GM21515 (cell line): ENCODE measurements at regions not wholly inside any gene's neighbourhood (a gene's known extent, or its start where the extent isn't known, plus 50 kb on each side); places are given as distances from the start of the nearest gene placed in this dataset.
"Not testable (repeated sequence)": the region's sequence is repeated elsewhere in the genome, so short reads cannot be mapped to it uniquely, and the experiment has no call there.

ENCODE experiments used
- ATAC-seq: cut with Tn5 transposase; IDR thresholded peaks from one replicate; pipeline ENCODE4 v1.9.1; 2021; ENCODE audit not compliant: unreplicated experiment

GRCh38 chr2:434625-435024, 146.7 kb upstream of the ALKAL2 start:
- ATAC-seq: no peak

GRCh38 chr2:433216-433615, 145.3 kb upstream of the ALKAL2 start:
- no peak for ATAC-seq

- ATAC-seq: no peak
Observed at GRCh38 chr2:430291-431040, 142.6 kb upstream of the ALKAL2 start.

GRCh38 chr2:429575-430254, 141.8 kb upstream of the ALKAL2 start:
- ATAC-seq: no peak

GRCh38 chr2:429142-429541, 141.3 kb upstream of the ALKAL2 start:
- ATAC-seq: no peak

- no peak for ATAC-seq
Observed at GRCh38 chr2:428591-428990, 140.7 kb upstream of the ALKAL2 start.

GRCh38 chr2:426696-427095, 138.8 kb upstream of the ALKAL2 start:
- not testable (repeated sequence) for ATAC-seq

GRCh38 chr2:425947-426346, 138.1 kb upstream of the ALKAL2 start:
- no peak for ATAC-seq

GRCh38 chr2:425243-425642, 137.4 kb upstream of the ALKAL2 start:
- no peak for ATAC-seq

- ATAC-seq: no peak
Observed at GRCh38 chr2:424306-425171, 136.6 kb upstream of the ALKAL2 start.

- no peak for ATAC-seq
Observed at GRCh38 chr2:423479-423878, 135.6 kb upstream of the ALKAL2 start.

GRCh38 chr2:422676-423435, 135.0 kb upstream of the ALKAL2 start:
- ATAC-seq: no peak

GRCh38 chr2:421406-421805, 133.5 kb upstream of the ALKAL2 start:
- no peak for ATAC-seq

- no peak for ATAC-seq
Observed at GRCh38 chr2:419687-420317, 131.9 kb upstream of the ALKAL2 start.

- no peak for ATAC-seq
Observed at GRCh38 chr2:417662-418061, 129.8 kb upstream of the ALKAL2 start.

GRCh38 chr2:417006-417405, 129.1 kb upstream of the ALKAL2 start:
- ATAC-seq: no peak

- no peak for ATAC-seq
Observed at GRCh38 chr2:415986-416610, 128.2 kb upstream of the ALKAL2 start.

GRCh38 chr2:409523-409922, 121.6 kb upstream of the ALKAL2 start:
- no peak for ATAC-seq

- no peak for ATAC-seq
Observed at GRCh38 chr2:407630-408029, 119.7 kb upstream of the ALKAL2 start.

GRCh38 chr2:406876-407275, 119.0 kb upstream of the ALKAL2 start:
- no peak for ATAC-seq
